Cardiac muscle cell (in vitro differentiated cells and primary cell): ENCODE measurements at regions not wholly inside any gene's neighbourhood (a gene's known extent, or its start where the extent isn't known, plus 50 kb on each side); places are given as distances from the start of the nearest gene placed in this dataset.

ENCODE experiments used
- DNase-seq, 2 donors: peaks; one replicate each; pipeline versions ENCODE4 v3.0.0 to v3.0.0-alpha.2; 2010 to 2017; ENCODE audit warnings: low read depth in 1 of 2, low spot score in 1 of 2
- H3K27ac ChIP-seq: fragments of 200-600 bp; sonication (generic); 2 replicates; pipeline ENCODE4 v1.5.1; 2016
- H3K27me3 ChIP-seq: fragments of 200-600 bp; sonication (generic); 2 replicates; pipeline ENCODE4 v1.6.0; 2016; ENCODE audit warnings: control low read depth
- H3K36me3 ChIP-seq: fragments of 200-600 bp; sonication (generic); 2 replicates; pipeline ENCODE4 v1.5.1; 2016; ENCODE audit warnings: control low read depth
- H3K4me1 ChIP-seq: fragments of 200-600 bp; sonication (generic); 2 replicates; pipeline ENCODE4 v1.8.1; 2017; ENCODE audit warnings: low read depth, mild to moderate bottlenecking, mixed run types
- H3K4me3 ChIP-seq: fragments of 200-600 bp; sonication (generic); 2 replicates; pipeline ENCODE4 v1.5.1; 2016; ENCODE audit warnings: mild to moderate bottlenecking
- H3K9me3 ChIP-seq: fragments of 200-600 bp; sonication (generic); 2 replicates; pipeline ENCODE4 v1.5.1; 2017; ENCODE audit warnings: low read depth, mild to moderate bottlenecking, control low read depth
- CTCF ChIP-seq: IDR thresholded peaks from 2 replicates; pipeline ENCODE4 v1.5.1; 2012; ENCODE audit warnings: low read depth, mild to moderate bottlenecking, low read length

- no peak for TF ChIP-seq CTCF
- DNase-seq: no peak
- H3K4me3 ChIP-seq: no peak overlapping the region
- H3K4me1 ChIP-seq: no peaks in the 10 kb centered on the region
- no peak overlapping the region for H3K27ac ChIP-seq
- no peaks in the 10 kb centered on the region for H3K27me3 ChIP-seq
- H3K36me3 ChIP-seq: no peaks in the 10 kb centered on the region
- no peaks in the 10 kb centered on the region for H3K9me3 ChIP-seq
These were observed 157.1 kb upstream of the TMTC1 start for GRCh38 chr12:29940811-29941210.

DNA sequence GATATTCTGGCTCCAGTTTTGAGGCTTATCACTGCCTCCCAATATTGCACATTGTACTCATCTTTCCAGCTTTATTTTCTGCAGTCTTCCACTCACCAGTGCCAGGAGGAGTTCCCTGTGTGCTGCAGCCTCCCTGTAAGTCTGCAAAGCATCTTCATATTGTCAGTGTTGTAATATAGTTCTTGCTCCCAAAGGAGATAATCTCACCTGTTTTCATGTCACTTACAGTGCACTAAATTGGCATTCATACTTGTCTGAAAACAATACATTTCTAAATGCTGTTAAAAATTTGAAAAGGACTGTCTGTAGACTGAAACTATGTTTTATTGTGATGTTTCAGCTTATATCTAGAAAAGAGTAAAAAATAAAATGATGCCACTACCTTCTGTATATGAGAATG, 146.8 kb upstream of the TMTC1 start:
- Histone ChIP-seq H3K27ac (no peak overlapping the region), H3K4me3 (no peak overlapping the region), H3K9me3 (no peaks in the 10 kb centered on the region), H3K36me3 (no peaks in the 10 kb centered on the region), H3K4me1 (no peaks in the 10 kb centered on the region), H3K27me3 (no peaks in the 10 kb centered on the region)
- DNase-seq: no peak
- TF ChIP-seq CTCF: no peak

- no peaks in the 10 kb centered on the region for H3K36me3 ChIP-seq
- no peaks in the 10 kb centered on the region for H3K9me3 ChIP-seq
- H3K27me3 ChIP-seq: no peaks in the 10 kb centered on the region
- no peak overlapping the region for H3K4me3 ChIP-seq
- H3K27ac ChIP-seq: no peak overlapping the region
- TF ChIP-seq CTCF: no peak
- no peaks in the 10 kb centered on the region for H3K4me1 ChIP-seq
- DNase-seq: no peak
These were observed 145.6 kb upstream of the TMTC1 start for GRCh38 chr12:29929295-29929694.

GRCh38 chr12:29921307-29921706, 137.6 kb upstream of the TMTC1 start:
- no peak overlapping the region for H3K4me3 ChIP-seq
- peaks cover 21% of the 10 kb centered on the region for H3K4me1 ChIP-seq
- no peak overlapping the region for H3K27ac ChIP-seq
- H3K27me3 ChIP-seq: no peaks in the 10 kb centered on the region
- peak; percentile 6 to 56 for DNase-seq
- H3K9me3 ChIP-seq: no peaks in the 10 kb centered on the region
- H3K36me3 ChIP-seq: no peaks in the 10 kb centered on the region
- TF ChIP-seq CTCF: no peak

DNA sequence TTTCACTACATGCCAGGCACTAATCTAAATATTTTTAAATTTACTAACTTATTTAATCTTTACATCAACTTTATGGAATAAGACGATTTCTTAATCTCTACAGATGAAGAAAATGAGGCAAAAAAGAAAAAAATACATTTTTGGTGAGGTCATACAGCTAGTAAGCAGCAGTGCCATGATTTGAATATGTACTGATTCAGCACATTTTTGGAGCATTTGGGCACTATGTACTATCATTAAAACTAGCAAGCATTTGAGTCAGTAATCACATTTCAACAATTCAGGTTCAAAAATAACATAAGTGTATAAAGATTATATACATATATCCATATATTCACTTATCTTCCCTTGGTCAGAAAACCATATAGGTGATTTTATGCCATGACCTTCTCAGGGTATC, 124.4 kb upstream of the TMTC1 start:
- TF ChIP-seq CTCF: no peak
- Histone ChIP-seq H3K27me3 (no peaks in the 10 kb centered on the region), H3K4me1 (no peaks in the 10 kb centered on the region), H3K4me3 (no peak overlapping the region), H3K27ac (no peak overlapping the region), H3K36me3 (no peaks in the 10 kb centered on the region), H3K9me3 (no peaks in the 10 kb centered on the region)
- DNase-seq: no peak

DNA sequence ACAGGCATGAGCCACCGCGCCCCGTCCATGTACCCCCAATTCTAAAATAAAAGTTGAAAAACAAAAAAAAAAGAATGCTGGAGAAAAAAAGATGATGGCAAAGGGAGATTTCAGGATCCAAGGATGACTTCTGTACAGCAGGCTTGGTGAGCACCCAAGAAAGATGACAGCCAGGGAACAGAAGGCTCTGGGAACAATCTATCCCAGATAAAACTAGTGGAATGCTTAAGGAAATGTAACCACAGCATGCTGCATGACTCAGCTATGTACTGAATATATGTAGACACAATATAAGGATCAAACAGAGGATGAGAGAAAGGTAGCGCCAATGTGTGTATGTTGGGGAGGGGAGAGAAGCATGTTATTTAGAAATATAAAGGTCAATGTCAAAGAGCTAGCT, 123.7 kb upstream of the TMTC1 start:
- no peaks in the 10 kb centered on the region for H3K4me1 ChIP-seq
- H3K4me3 ChIP-seq: no peak overlapping the region
- H3K27ac ChIP-seq: no peak overlapping the region
- peak in 1 of 2 donors; percentile 64 for DNase-seq
- no peaks in the 10 kb centered on the region for H3K9me3 ChIP-seq
- no peaks in the 10 kb centered on the region for H3K27me3 ChIP-seq
- no peak for TF ChIP-seq CTCF
- H3K36me3 ChIP-seq: no peaks in the 10 kb centered on the region
